ENCODE measurements at regions not wholly inside any gene's neighbourhood (a gene's known extent, or its start where the extent isn't known, plus 50 kb on each side); places are given as distances from the start of the nearest gene placed in this dataset.
A peak's percentile ranks its signal among the peaks of the same experiment; 100 is the strongest.

GRCh38 chr13:90428522-90429210 lies 918.8 kb upstream of the MIR17HG start:
- H3K4me3 Mint-ChIP-seq: no peak overlapping the region
- no peak for TF ChIP-seq E2F5 (CRISPR knock-in tag; IDR thresholded peaks at IDR 0.05)
- TF ChIP-seq NFATC4 (CRISPR knock-in tag; IDR thresholded peaks at IDR 0.05): no peak
- peak; percentile 90; the same call in 1 of the 2 replicates for TF ChIP-seq HMGA2 (CRISPR knock-in tag; IDR thresholded peaks at IDR 0.05)
- no peak for TF ChIP-seq CREB1 (CRISPR knock-in tag; IDR thresholded peaks at IDR 0.05)
- ChIA-PET POLR2A (no interaction called here), CTCF (no interaction called here)
- DNase-seq (ENCODE audit: low spot score) (no peak), ATAC-seq (no peak; the same call in 1 of the 2 replicates)
- no peaks in the 10 kb centered on the region for H3K36me3 Mint-ChIP-seq
- no peaks in the 10 kb centered on the region for H3K27me3 Mint-ChIP-seq (ENCODE audit: low read depth)
- no peaks in the 10 kb centered on the region for H3K9me3 Mint-ChIP-seq
- no peak overlapping the region for H3K27ac Mint-ChIP-seq
- 0 out of 2 replicates have a peak, but pooled peaks cover 4% of the 10 kb centered on the region for H3K4me1 Mint-ChIP-seq

DNA sequence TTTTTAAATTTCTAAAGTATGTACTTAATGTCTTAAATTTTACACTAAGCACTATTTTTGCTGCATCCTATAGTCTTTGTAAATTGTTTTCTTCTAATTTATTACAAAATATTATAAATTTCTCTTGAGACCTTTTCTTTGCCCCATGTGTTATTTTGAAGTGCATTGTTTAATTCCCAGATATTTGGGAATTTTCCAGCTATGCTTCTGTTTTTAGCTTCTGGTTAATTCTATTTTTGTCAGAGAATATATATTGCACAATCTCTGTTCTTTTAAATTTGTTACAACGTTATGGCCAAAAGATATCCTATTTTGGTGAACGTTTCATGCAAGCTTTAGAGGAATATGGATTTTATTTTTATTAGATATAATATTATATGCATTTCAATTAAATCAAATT lies 917.4 kb upstream of the MIR17HG start:
- TF ChIP-seq E2F1 (CRISPR knock-in tag; IDR thresholded peaks at IDR 0.05) (no peak), ATF2 (CRISPR knock-in tag; IDR thresholded peaks at IDR 0.05; ENCODE audit: borderline replicate concordance, low read depth) (no peak), E2F4 (CRISPR knock-in tag; IDR thresholded peaks at IDR 0.05; ENCODE audit: borderline replicate concordance, low read depth) (no peak), ZNF138 (CRISPR knock-in tag; conservative IDR thresholded peaks at IDR 0.05) (no peak), ZNF425 (CRISPR knock-in tag; conservative IDR thresholded peaks at IDR 0.05) (no peak)
- TF ChIP-seq, protein P1, sequence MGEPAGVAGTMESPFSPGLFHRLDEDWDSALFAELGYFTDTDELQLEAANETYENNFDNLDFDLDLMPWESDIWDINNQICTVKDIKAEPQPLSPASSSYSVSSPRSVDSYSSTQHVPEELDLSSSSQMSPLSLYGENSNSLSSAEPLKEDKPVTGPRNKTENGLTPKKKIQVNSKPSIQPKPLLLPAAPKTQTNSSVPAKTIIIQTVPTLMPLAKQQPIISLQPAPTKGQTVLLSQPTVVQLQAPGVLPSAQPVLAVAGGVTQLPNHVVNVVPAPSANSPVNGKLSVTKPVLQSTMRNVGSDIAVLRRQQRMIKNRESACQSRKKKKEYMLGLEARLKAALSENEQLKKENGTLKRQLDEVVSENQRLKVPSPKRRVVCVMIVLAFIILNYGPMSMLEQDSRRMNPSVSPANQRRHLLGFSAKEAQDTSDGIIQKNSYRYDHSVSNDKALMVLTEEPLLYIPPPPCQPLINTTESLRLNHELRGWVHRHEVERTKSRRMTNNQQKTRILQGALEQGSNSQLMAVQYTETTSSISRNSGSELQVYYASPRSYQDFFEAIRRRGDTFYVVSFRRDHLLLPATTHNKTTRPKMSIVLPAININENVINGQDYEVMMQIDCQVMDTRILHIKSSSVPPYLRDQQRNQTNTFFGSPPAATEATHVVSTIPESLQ (CRISPR knock-in tag; IDR thresholded peaks at IDR 0.05): no peak
- TF ChIP-seq, protein P2, sequence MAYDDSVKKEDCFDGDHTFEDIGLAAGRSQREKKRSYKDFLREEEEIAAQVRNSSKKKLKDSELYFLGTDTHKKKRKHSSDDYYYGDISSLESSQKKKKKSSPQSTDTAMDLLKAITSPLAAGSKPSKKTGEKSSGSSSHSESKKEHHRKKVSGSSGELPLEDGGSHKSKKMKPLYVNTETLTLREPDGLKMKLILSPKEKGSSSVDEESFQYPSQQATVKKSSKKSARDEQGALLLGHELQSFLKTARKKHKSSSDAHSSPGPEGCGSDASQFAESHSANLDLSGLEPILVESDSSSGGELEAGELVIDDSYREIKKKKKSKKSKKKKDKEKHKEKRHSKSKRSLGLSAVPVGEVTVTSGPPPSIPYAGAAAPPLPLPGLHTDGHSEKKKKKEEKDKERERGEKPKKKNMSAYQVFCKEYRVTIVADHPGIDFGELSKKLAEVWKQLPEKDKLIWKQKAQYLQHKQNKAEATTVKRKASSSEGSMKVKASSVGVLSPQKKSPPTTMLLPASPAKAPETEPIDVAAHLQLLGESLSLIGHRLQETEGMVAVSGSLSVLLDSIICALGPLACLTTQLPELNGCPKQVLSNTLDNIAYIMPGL (CRISPR knock-in tag; IDR thresholded peaks at IDR 0.05): no peak
- no peaks in the 10 kb centered on the region for H3K27me3 Mint-ChIP-seq (ENCODE audit: low read depth)

More for the DNA sequence above, 917.4 kb upstream of the MIR17HG start:
- Mint-ChIP-seq H3K4me3 (no peak overlapping the region), H3K27ac (no peak overlapping the region), H3K4me1 (0 out of 2 replicates have a peak, but pooled peaks cover 4% of the 10 kb centered on the region), H3K9me3 (no peaks in the 10 kb centered on the region), H3K36me3 (no peaks in the 10 kb centered on the region)
- no peak for DNase-seq (ENCODE audit: low spot score)
- CTCF ChIA-PET: no interaction called here
- POLR2A ChIA-PET: no interaction called here
- ATAC-seq: no peak
